ENCODE measurements at regions not wholly inside any gene's neighbourhood (a gene's known extent, or its start where the extent isn't known, plus 50 kb on each side); places are given as distances from the start of the nearest gene placed in this dataset.

- DNase-seq: no peak
- Histone ChIP-seq H4K20me1 (ENCODE audit: insufficient read depth, low read depth, low read length) (no peaks in the 10 kb centered on the region), H3K79me2 (ENCODE audit: low read length) (no peaks in the 10 kb centered on the region)
These were observed 493.6 kb upstream of the SPHKAP start for GRCh38 chr2:228675091-228675490.

GRCh38 chr2:228673876-228674554, 492.5 kb upstream of the SPHKAP start:
- H3K9me3 ChIP-seq (ENCODE audit: low read length): no peaks in the 10 kb centered on the region
- no peaks in the 10 kb centered on the region for H3K4me1 ChIP-seq (ENCODE audit: low read length)
- no peak overlapping the region for H3K27ac ChIP-seq (ENCODE audit: low read length)
- H3K36me3 ChIP-seq (ENCODE audit: insufficient read depth, low read length): no peaks in the 10 kb centered on the region
- no peak for DNase-seq
- no peaks in the 10 kb centered on the region for H3K79me2 ChIP-seq (ENCODE audit: low read length)
- H3K4me2 ChIP-seq (ENCODE audit: low read depth, low read length, poor library complexity, severe bottlenecking): no peak overlapping the region
- H4K20me1 ChIP-seq (ENCODE audit: insufficient read depth, low read depth, low read length): no peaks in the 10 kb centered on the region
- no peak overlapping the region for H3K4me3 ChIP-seq (ENCODE audit: low read length)
- no peaks in the 10 kb centered on the region for H3K27me3 ChIP-seq (ENCODE audit: low read length)
- H3K9ac ChIP-seq (ENCODE audit: low read length): no peak overlapping the region
- no peak overlapping the region for H2AFZ ChIP-seq (ENCODE audit: low read length)
- no peaks in the 10 kb centered on the region for H3K9me2 ChIP-seq (replicated peaks; ENCODE audit: insufficient read depth, low read length)

More at GRCh38 chr2:228675091-228675490, 493.6 kb upstream of the SPHKAP start:
- H3K4me1 ChIP-seq (ENCODE audit: low read length): no peaks in the 10 kb centered on the region
- H3K9ac ChIP-seq (ENCODE audit: low read length): no peak overlapping the region
- no peaks in the 10 kb centered on the region for H3K36me3 ChIP-seq (ENCODE audit: insufficient read depth, low read length)
- no peak overlapping the region for H2AFZ ChIP-seq (ENCODE audit: low read length)
- no peaks in the 10 kb centered on the region for H3K9me3 ChIP-seq (ENCODE audit: low read length)
- no peak overlapping the region for H3K4me3 ChIP-seq (ENCODE audit: low read length)
- no peaks in the 10 kb centered on the region for H3K27me3 ChIP-seq (ENCODE audit: low read length)
- H3K4me2 ChIP-seq (ENCODE audit: low read depth, low read length, poor library complexity, severe bottlenecking): no peak overlapping the region
- H3K27ac ChIP-seq (ENCODE audit: low read length): no peak overlapping the region
- no peaks in the 10 kb centered on the region for H3K9me2 ChIP-seq (replicated peaks; ENCODE audit: insufficient read depth, low read length)

DNA sequence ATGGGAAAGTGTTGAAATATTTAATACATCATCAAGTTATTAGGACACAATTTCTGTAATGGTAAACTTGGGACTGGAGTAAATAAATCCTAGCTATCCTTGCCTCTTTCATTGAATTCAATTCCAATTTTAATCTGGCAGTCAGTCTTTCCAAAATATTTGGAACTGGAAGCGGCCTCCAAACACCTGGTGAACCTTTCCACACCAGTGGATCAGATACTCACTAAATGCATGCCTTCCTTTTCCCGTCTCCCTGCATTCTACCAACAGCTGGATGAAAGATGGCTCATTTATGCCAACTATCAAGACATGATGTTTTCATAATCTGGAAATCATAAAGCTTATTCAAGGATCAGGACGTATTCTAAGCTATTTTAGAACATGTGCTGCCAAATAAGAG, 488.2 kb upstream of the SPHKAP start:
- Histone ChIP-seq H2AFZ (ENCODE audit: low read length) (no peak overlapping the region), H3K9ac (ENCODE audit: low read length) (no peak overlapping the region), H3K27ac (ENCODE audit: low read length) (no peak overlapping the region), H3K4me1 (ENCODE audit: low read length) (no peaks in the 10 kb centered on the region), H3K9me2 (replicated peaks; ENCODE audit: insufficient read depth, low read length) (no peaks in the 10 kb centered on the region), H3K79me2 (ENCODE audit: low read length) (no peaks in the 10 kb centered on the region), H3K36me3 (ENCODE audit: insufficient read depth, low read length) (no peaks in the 10 kb centered on the region), H3K4me2 (ENCODE audit: low read depth, low read length, poor library complexity, severe bottlenecking) (no peak overlapping the region), H3K27me3 (ENCODE audit: low read length) (no peaks in the 10 kb centered on the region), H4K20me1 (ENCODE audit: insufficient read depth, low read depth, low read length) (no peaks in the 10 kb centered on the region), H3K4me3 (ENCODE audit: low read length) (no peak overlapping the region), H3K9me3 (ENCODE audit: low read length) (no peaks in the 10 kb centered on the region)
- DNase-seq: no peak

DNA sequence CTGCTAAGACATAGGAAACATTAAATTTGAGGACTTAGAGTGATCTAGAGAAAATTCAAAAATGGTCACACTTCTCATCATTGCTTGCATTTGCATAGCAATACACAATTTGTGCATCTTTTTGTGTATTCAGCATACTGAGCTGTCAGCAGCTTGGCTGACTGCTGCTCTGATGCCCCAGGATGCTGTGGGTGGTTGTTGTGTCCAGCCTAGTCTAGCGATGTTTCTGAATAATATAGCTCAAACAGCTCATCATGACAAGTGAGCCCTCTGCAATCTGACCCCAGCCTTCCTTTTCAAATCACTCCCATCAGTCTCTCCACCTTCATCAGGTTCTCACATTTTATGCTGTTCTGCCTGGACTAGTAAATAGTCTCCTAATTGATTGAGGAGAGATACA, 483.7 kb upstream of the SPHKAP start:
- DNase-seq: peak; percentile 9

GRCh38 chr2:228658998-228659397, 477.5 kb upstream of the SPHKAP start:
- no peak for DNase-seq
- H3K79me2 ChIP-seq (ENCODE audit: low read length): no peaks in the 10 kb centered on the region
- no peak overlapping the region for H3K9ac ChIP-seq (ENCODE audit: low read length)
- no peak overlapping the region for H2AFZ ChIP-seq (ENCODE audit: low read length)
- no peaks in the 10 kb centered on the region for H4K20me1 ChIP-seq (ENCODE audit: insufficient read depth, low read depth, low read length)
- no peaks in the 10 kb centered on the region for H3K9me3 ChIP-seq (ENCODE audit: low read length)
- H3K4me1 ChIP-seq (ENCODE audit: low read length): peaks cover 37% of the 10 kb centered on the region
- no peak overlapping the region for H3K4me3 ChIP-seq (ENCODE audit: low read length)
- no peaks in the 10 kb centered on the region for H3K36me3 ChIP-seq (ENCODE audit: insufficient read depth, low read length)
- no peak overlapping the region for H3K4me2 ChIP-seq (ENCODE audit: low read depth, low read length, poor library complexity, severe bottlenecking)
- no peak overlapping the region for H3K27ac ChIP-seq (ENCODE audit: low read length)
- no peaks in the 10 kb centered on the region for H3K27me3 ChIP-seq (ENCODE audit: low read length)
- no peaks in the 10 kb centered on the region for H3K9me2 ChIP-seq (replicated peaks; ENCODE audit: insufficient read depth, low read length)

More for the DNA sequence above, 483.7 kb upstream of the SPHKAP start:
- no peak overlapping the region; the same call in 1 of the 2 replicates for H2AFZ ChIP-seq (ENCODE audit: low read length)
- no peaks in the 10 kb centered on the region for H3K9me3 ChIP-seq (ENCODE audit: low read length)
- H3K36me3 ChIP-seq (ENCODE audit: insufficient read depth, low read length): no peaks in the 10 kb centered on the region
- H3K27me3 ChIP-seq (ENCODE audit: low read length): no peaks in the 10 kb centered on the region
- H3K9ac ChIP-seq (ENCODE audit: low read length): no peak overlapping the region
- H3K4me2 ChIP-seq (ENCODE audit: low read depth, low read length, poor library complexity, severe bottlenecking): no peak overlapping the region
- H3K4me3 ChIP-seq (ENCODE audit: low read length): no peak overlapping the region
- H3K4me1 ChIP-seq (ENCODE audit: low read length): no peaks in the 10 kb centered on the region
- no peak overlapping the region for H3K27ac ChIP-seq (ENCODE audit: low read length)
- no peaks in the 10 kb centered on the region for H4K20me1 ChIP-seq (ENCODE audit: insufficient read depth, low read depth, low read length)
- no peaks in the 10 kb centered on the region for H3K79me2 ChIP-seq (ENCODE audit: low read length)
- H3K9me2 ChIP-seq (replicated peaks; ENCODE audit: insufficient read depth, low read length): no peaks in the 10 kb centered on the region

- H3K79me2 ChIP-seq (ENCODE audit: low read length): no peaks in the 10 kb centered on the region
- no peak overlapping the region for H3K9ac ChIP-seq (ENCODE audit: low read length)
- no peak overlapping the region for H2AFZ ChIP-seq (ENCODE audit: low read length)
- peaks cover 44% of the 10 kb centered on the region for H3K4me1 ChIP-seq (ENCODE audit: low read length)
- H3K4me2 ChIP-seq (ENCODE audit: low read depth, low read length, poor library complexity, severe bottlenecking): peak overlapping the region; percentile 54
- peak; percentile 87 for DNase-seq
- H3K9me2 ChIP-seq (replicated peaks; ENCODE audit: insufficient read depth, low read length): no peaks in the 10 kb centered on the region
- no peaks in the 10 kb centered on the region for H4K20me1 ChIP-seq (ENCODE audit: insufficient read depth, low read depth, low read length)
- no peaks in the 10 kb centered on the region for H3K9me3 ChIP-seq (ENCODE audit: low read length)
- no peaks in the 10 kb centered on the region for H3K27me3 ChIP-seq (ENCODE audit: low read length)
- H3K36me3 ChIP-seq (ENCODE audit: insufficient read depth, low read length): no peaks in the 10 kb centered on the region
- no peak overlapping the region; the same call in 1 of the 2 replicates for H3K4me3 ChIP-seq (ENCODE audit: low read length)
- peak overlapping the region; percentile 100 for H3K27ac ChIP-seq (ENCODE audit: low read length)
These were observed 476.4 kb upstream of the SPHKAP start for GRCh38 chr2:228657807-228658402.

- Histone ChIP-seq H3K9me3 (ENCODE audit: low read length) (no peaks in the 10 kb centered on the region), H3K36me3 (ENCODE audit: insufficient read depth, low read length) (no peaks in the 10 kb centered on the region), H3K4me1 (ENCODE audit: low read length) (peaks cover 54% of the 10 kb centered on the region), H2AFZ (ENCODE audit: low read length) (0 out of 2 replicates have a peak overlapping the region, but pooled peaks have one; percentile 19), H3K4me2 (ENCODE audit: low read depth, low read length, poor library complexity, severe bottlenecking) (no peak overlapping the region), H3K4me3 (ENCODE audit: low read length) (no peak overlapping the region), H3K27ac (ENCODE audit: low read length) (peak overlapping the region; percentile 100; the same call in 1 of the 2 replicates), H4K20me1 (ENCODE audit: insufficient read depth, low read depth, low read length) (no peaks in the 10 kb centered on the region), H3K9me2 (replicated peaks; ENCODE audit: insufficient read depth, low read length) (no peaks in the 10 kb centered on the region), H3K27me3 (ENCODE audit: low read length) (no peaks in the 10 kb centered on the region), H3K9ac (ENCODE audit: low read length) (no peak overlapping the region), H3K79me2 (ENCODE audit: low read length) (no peaks in the 10 kb centered on the region)
- no peak for DNase-seq
These were observed 473.8 kb upstream of the SPHKAP start for GRCh38 chr2:228655331-228655730.

DNA sequence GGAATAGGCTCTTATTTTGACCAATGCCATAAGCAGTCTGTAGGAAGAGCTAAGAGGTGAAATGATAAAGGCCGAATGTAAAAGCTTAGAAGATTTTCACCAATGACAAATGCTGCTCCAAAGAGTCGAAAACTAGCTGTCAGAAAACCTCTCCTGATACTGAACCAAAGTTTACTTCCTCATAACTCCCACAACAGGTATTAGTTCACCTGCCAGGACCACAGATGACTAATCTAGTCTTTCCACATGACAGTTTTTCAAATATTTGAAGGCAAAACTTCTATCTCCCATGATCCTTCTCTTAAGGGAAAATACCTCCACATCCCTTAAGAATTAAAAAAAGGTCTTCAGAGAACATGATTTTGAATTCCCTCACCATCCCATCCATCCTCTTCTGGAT, 473.2 kb upstream of the SPHKAP start:
- no peaks in the 10 kb centered on the region for H4K20me1 ChIP-seq (ENCODE audit: insufficient read depth, low read depth, low read length)
- H3K9me3 ChIP-seq (ENCODE audit: low read length): no peaks in the 10 kb centered on the region
- peak overlapping the region; percentile 100; the same call in 1 of the 2 replicates for H3K27ac ChIP-seq (ENCODE audit: low read length)
- H3K9ac ChIP-seq (ENCODE audit: low read length): no peak overlapping the region
- no peaks in the 10 kb centered on the region for H3K9me2 ChIP-seq (replicated peaks; ENCODE audit: insufficient read depth, low read length)
- no peak overlapping the region for H3K4me2 ChIP-seq (ENCODE audit: low read depth, low read length, poor library complexity, severe bottlenecking)
- no peaks in the 10 kb centered on the region for H3K36me3 ChIP-seq (ENCODE audit: insufficient read depth, low read length)
- H2AFZ ChIP-seq (ENCODE audit: low read length): peak overlapping the region; percentile 19; the same call in 1 of the 2 replicates
- no peaks in the 10 kb centered on the region for H3K79me2 ChIP-seq (ENCODE audit: low read length)
- no peak for DNase-seq
- no peaks in the 10 kb centered on the region for H3K27me3 ChIP-seq (ENCODE audit: low read length)
- peaks cover 60% of the 10 kb centered on the region for H3K4me1 ChIP-seq (ENCODE audit: low read length)
- no peak overlapping the region for H3K4me3 ChIP-seq (ENCODE audit: low read length)

All from Karpas-422 (cell line).